Body of pancreas (tissue), 4 donors: ENCODE measurements at regions not wholly inside any gene's neighbourhood (a gene's known extent, or its start where the extent isn't known, plus 50 kb on each side); places are given as distances from the start of the nearest gene placed in this dataset.
"Not testable (repeated sequence)": the region's sequence is repeated elsewhere in the genome, so short reads cannot be mapped to it uniquely, and the experiment has no call there.

ENCODE experiments used
- ATAC-seq: fragments of 150-250 bp; one replicate; pipeline ENCODE4 v1.9.1; 2016
- DNase-seq, 4 donors: peaks; one replicate each; pipeline ENCODE4 v3.0.0-alpha.2; 2019
- H3K27ac ChIP-seq, 4 donors: fragments of 200-600 bp; sonication (generic); 1 replicate in 3 of 4; 2 replicates in 1 of 4; pipeline versions ENCODE4 v1.5.1 to v1.6.1; 2016 to 2019; ENCODE audit warnings: mild to moderate bottlenecking in 1 of 4, mixed read lengths in 1 of 4, moderate library complexity in 1 of 4
- H3K27me3 ChIP-seq, 2 donors: fragments of 200-600 bp; sonication (generic); one replicate each; pipeline ENCODE4 v1.6.0; 2016; ENCODE audit warnings: mild to moderate bottlenecking in 1 of 2
- H3K36me3 ChIP-seq, 2 donors: fragments of 200-600 bp; sonication (generic); replicated peaks in 1 of 2; 2 replicates each; pipeline ENCODE4 v1.5.1; 2016; ENCODE audit warnings: low read depth in 2 of 2; ENCODE audit not compliant: insufficient read depth in 1 of 2
- H3K4me1 ChIP-seq: fragments of 200-600 bp; sonication (generic); one replicate; pipeline ENCODE4 v1.6.0; 2016
- H3K4me3 ChIP-seq, 2 donors: fragments of 200-600 bp; sonication (generic); 1 replicate in 1 of 2; 2 replicates in 1 of 2; pipeline ENCODE4 v1.5.1; 2016 to 2019
- H3K9me3 ChIP-seq, 3 donors: fragments of 200-600 bp; sonication (generic); 1 replicate in 2 of 3; 2 replicates in 1 of 3; pipeline ENCODE4 v1.5.1; 2016
- POLR2A ChIP-seq, 3 donors: fragments of 450-650 bp; IDR thresholded peaks; one replicate each; pipeline ENCODE4 v1.6.1; 2016; ENCODE audit warnings: antibody characterized with exemption in 3 of 3, mild to moderate bottlenecking in 2 of 3
- WGBS, 2 donors: methylation state at CpG; one replicate each; pipeline ENCODE4 v1.1.5; 2017; 5-methylcytosine and 5-hydroxymethylcytosine counted together
- intact Hi-C: fragments of 100-400 bp; cut with DNase I; formaldehyde crosslinking; loops from one replicate; pipeline ENCODE4 v1.15.1; 2023
- TF ChIP-seq, protein P1 (sequence below), 7 experiments: fragments of 450-650 bp in 4 of 7; fragments of 200-600 bp in 3 of 7; sonication (generic) in 3 of 7; IDR thresholded peaks; one replicate each; pipeline ENCODE4 v1.5.1; 2016 to 2019; ENCODE audit warnings: antibody characterized with exemption in 7 of 7

DNA sequence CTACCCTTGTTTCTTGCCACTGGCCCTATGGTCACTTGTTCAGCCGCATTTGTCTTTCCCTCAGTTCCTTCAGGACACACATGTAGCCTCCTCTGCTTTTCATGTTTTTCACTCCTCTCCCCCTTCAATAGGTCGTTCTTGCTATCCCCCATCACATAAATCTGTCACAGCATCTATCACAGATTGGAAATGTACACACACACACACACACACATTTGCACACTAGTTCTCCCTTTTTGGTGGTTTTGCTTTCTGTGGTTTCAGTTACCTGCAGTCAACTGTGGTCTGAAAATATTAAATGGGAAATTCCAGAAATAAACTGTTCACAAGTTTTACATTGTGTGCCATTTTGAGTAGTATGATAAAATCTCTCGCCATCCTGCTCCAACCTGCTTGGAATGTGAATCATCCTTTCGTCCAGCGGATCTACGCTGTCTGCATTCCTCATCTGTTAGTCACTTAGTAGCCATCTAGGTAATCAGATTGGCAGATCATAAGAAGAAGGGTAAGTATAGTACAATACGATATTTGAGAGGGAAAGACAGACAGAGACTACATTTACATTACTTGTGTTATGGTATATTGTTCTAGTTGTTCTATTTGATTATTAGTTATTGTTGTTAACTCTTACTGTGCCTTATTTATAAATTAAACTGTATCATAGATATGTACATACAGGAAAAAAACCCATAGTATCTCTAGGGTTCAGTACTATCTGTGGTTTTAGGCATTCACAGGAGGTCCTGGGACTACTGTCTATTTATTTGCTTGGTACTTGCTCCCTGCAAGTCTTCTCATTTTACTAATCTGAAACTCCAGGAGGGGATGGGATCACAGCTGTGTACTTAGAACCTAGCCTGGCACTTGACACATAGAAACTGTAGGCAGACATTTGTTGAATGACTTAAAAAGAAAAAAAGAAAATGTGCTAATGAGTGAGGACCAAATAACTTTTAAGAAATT is 86.1 kb upstream of the PNPT1 start:
- H3K4me1 ChIP-seq, result peaks cover 4% of the 10 kb centered on the region
- no peaks in the 10 kb centered on the region for H3K36me3 ChIP-seq
- H3K27ac ChIP-seq, result no peak overlapping the region
- 55 to 74% methylated on average over 7 of the region's 7 CpGs for WGBS, 2 donors
- TF ChIP-seq POLR2A (IDR thresholded peaks at IDR 0.05), result no peak
- TF ChIP-seq, protein P1, sequence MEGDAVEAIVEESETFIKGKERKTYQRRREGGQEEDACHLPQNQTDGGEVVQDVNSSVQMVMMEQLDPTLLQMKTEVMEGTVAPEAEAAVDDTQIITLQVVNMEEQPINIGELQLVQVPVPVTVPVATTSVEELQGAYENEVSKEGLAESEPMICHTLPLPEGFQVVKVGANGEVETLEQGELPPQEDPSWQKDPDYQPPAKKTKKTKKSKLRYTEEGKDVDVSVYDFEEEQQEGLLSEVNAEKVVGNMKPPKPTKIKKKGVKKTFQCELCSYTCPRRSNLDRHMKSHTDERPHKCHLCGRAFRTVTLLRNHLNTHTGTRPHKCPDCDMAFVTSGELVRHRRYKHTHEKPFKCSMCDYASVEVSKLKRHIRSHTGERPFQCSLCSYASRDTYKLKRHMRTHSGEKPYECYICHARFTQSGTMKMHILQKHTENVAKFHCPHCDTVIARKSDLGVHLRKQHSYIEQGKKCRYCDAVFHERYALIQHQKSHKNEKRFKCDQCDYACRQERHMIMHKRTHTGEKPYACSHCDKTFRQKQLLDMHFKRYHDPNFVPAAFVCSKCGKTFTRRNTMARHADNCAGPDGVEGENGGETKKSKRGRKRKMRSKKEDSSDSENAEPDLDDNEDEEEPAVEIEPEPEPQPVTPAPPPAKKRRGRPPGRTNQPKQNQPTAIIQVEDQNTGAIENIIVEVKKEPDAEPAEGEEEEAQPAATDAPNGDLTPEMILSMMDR (IDR thresholded peaks at IDR 0.05), result no peak
- H3K4me3 ChIP-seq, result no peak overlapping the region
- ATAC-seq (no peak), DNase-seq (no peak)
- no peaks in the 10 kb centered on the region for H3K9me3 ChIP-seq
- intact Hi-C loops, result no loop called here
- H3K27me3 ChIP-seq, result no peaks in the 10 kb centered on the region

DNA sequence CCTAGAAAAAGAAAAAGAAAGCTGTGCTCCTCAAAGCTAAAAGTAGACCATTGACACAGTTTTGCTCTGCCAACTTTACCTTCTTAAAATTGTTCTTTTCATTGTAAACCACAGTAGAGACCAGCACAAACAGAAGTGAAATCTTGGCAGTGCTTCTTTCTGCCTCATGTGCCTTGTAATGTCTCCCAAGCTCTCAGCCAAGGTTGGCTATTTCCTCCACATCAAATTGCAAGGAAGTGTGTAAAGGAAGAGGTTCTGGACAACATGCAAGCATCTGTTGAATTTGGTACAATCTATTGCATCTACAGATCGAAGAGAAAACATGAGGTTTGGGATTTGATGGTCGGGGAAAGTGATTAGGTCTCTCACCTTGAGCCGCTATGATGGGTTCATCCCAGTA is 83.3 kb upstream of the PNPT1 start:
- intact Hi-C loops, result no loop called here
- H3K27me3 ChIP-seq, result no peaks in the 10 kb centered on the region
- no peak overlapping the region for H3K4me3 ChIP-seq
- no peaks in the 10 kb centered on the region for H3K9me3 ChIP-seq
- no peaks in the 10 kb centered on the region for H3K36me3 ChIP-seq
- TF ChIP-seq, protein P1 (IDR thresholded peaks at IDR 0.05), result no peak
- no peak for TF ChIP-seq POLR2A (IDR thresholded peaks at IDR 0.05)
- H3K4me1 ChIP-seq, result peaks cover 6% of the 10 kb centered on the region
- 85 to 90% methylated on average over 3 of the region's 3 CpGs for WGBS, 2 donors
- ATAC-seq (no peak), DNase-seq (no peak)
- H3K27ac ChIP-seq, result no peak overlapping the region

- intact Hi-C loops, result no loop called here
- ATAC-seq (no peak), DNase-seq (no peak)
- Histone ChIP-seq H3K27ac (no peak overlapping the region), H3K4me1 (peaks cover 6% of the 10 kb centered on the region), H3K27me3 (no peaks in the 10 kb centered on the region), H3K4me3 (no peak overlapping the region), H3K9me3 (no peaks in the 10 kb centered on the region), H3K36me3 (no peaks in the 10 kb centered on the region)
- no peak for TF ChIP-seq POLR2A (IDR thresholded peaks at IDR 0.05)
- 60 to 75% methylated on average over 2 of the region's 2 CpGs for WGBS, 2 donors
Measured at GRCh38 chr2:55776479-55776878, 82.8 kb upstream of the PNPT1 start.

GRCh38 chr2:55775828-55776227 is 82.2 kb upstream of the PNPT1 start:
- DNase-seq (no peak), ATAC-seq (no peak)
- Histone ChIP-seq H3K4me3 (no peak overlapping the region), H3K27me3 (peaks cover 0 to under 1% of the 10 kb centered on the region in 2 donors), H3K36me3 (no peaks in the 10 kb centered on the region), H3K27ac (no peak overlapping the region), H3K4me1 (peaks cover 6% of the 10 kb centered on the region), H3K9me3 (no peaks in the 10 kb centered on the region)
- intact Hi-C loops, result no loop called here
- TF ChIP-seq POLR2A (IDR thresholded peaks at IDR 0.05), result no peak
- TF ChIP-seq, protein P1 (IDR thresholded peaks at IDR 0.05), result no peak
- WGBS, 2 donors, result 48 to 59% methylated on average over 4 of the region's 4 CpGs

DNA sequence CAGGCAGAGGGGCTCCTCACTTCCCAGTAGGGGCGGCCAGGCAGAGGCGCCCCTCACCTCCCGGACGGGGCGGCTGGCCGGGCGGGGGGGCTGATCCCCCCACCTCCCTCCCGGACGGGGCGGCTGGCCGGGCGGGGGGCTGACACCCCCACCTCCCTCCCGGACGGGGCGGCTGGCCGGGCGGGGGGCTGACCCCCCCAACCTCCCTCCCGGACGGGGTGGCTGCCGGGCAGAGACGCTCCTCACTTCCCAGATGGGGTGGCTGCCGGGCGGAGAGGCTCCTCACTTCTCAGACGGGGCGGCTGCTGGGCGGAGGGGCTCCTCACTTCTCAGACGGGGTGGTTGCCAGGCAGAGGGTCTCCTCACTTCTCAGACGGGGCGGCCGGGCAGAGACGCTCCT is 80.0 kb upstream of the PNPT1 start:
- H3K4me1 ChIP-seq, H3K27me3 ChIP-seq, H3K4me3 ChIP-seq, H3K9me3 ChIP-seq, intact Hi-C loops, ATAC-seq, H3K27ac ChIP-seq, H3K36me3 ChIP-seq, DNase-seq: not testable (repeated sequence)
- WGBS, 2 donors, result no CpG with 5 or more reads among the region's 31 CpGs
